ENCODE measurements at regions not wholly inside any gene's neighbourhood (a gene's known extent, or its start where the extent isn't known, plus 50 kb on each side); places are given as distances from the start of the nearest gene placed in this dataset.

- no peak overlapping the region for H3K27ac Mint-ChIP-seq (ENCODE audit: unreplicated experiment)
- no peak for DNase-seq
- H3K4me3 Mint-ChIP-seq (ENCODE audit: unreplicated experiment), result no peak overlapping the region
- H3K27me3 Mint-ChIP-seq (ENCODE audit: unreplicated experiment), result peaks cover 2% of the 10 kb centered on the region
- peaks cover 11% of the 10 kb centered on the region for H3K4me1 Mint-ChIP-seq (ENCODE audit: low read depth, unreplicated experiment)
- no peak for TF ChIP-seq CTCF (IDR thresholded peaks at IDR 0.05; ENCODE audit: partially characterized antibody, unreplicated experiment)
- no peaks in the 10 kb centered on the region for H3K36me3 Mint-ChIP-seq (ENCODE audit: unreplicated experiment)
- peaks cover 2% of the 10 kb centered on the region for H3K9me3 Mint-ChIP-seq (ENCODE audit: unreplicated experiment)
Measured at GRCh38 chr5:125283372-125283771, 536.9 kb upstream of the ZNF608 start.

GRCh38 chr5:125286271-125286670 lies 539.8 kb upstream of the ZNF608 start:
- peaks cover 14% of the 10 kb centered on the region for H3K4me1 Mint-ChIP-seq (ENCODE audit: low read depth, unreplicated experiment)
- H3K27ac Mint-ChIP-seq (ENCODE audit: unreplicated experiment), result peak overlapping the region; percentile 48
- no peak for DNase-seq
- no peaks in the 10 kb centered on the region for H3K36me3 Mint-ChIP-seq (ENCODE audit: unreplicated experiment)
- peaks cover 5% of the 10 kb centered on the region for H3K9me3 Mint-ChIP-seq (ENCODE audit: unreplicated experiment)
- no peak overlapping the region for H3K4me3 Mint-ChIP-seq (ENCODE audit: unreplicated experiment)
- TF ChIP-seq CTCF (IDR thresholded peaks at IDR 0.05; ENCODE audit: partially characterized antibody, unreplicated experiment), result no peak
- H3K27me3 Mint-ChIP-seq (ENCODE audit: unreplicated experiment), result peaks cover 4% of the 10 kb centered on the region

DNA sequence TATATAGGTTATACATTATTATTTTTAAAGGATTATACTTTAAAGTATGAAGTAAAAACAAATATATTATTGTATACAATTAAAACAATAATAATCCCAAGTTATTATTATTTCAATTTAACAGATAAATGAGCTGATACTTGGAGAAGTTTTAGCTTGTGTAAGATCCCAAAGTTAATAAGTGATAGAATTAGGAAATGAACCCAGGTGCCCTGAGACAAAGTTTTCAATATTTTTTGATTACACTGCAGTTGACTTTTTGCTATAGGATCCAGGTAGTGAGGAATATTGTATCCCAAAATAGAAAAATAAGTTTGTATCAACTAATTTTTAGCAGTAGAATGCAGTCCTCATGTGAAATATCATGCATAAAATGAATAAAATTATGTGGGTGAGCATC lies 543.2 kb upstream of the ZNF608 start:
- H3K4me1 Mint-ChIP-seq (ENCODE audit: low read depth, unreplicated experiment), result peaks cover 14% of the 10 kb centered on the region
- peaks cover 4% of the 10 kb centered on the region for H3K27me3 Mint-ChIP-seq (ENCODE audit: unreplicated experiment)
- no peak overlapping the region for H3K27ac Mint-ChIP-seq (ENCODE audit: unreplicated experiment)
- H3K9me3 Mint-ChIP-seq (ENCODE audit: unreplicated experiment), result peaks cover 5% of the 10 kb centered on the region
- no peak for DNase-seq
- H3K4me3 Mint-ChIP-seq (ENCODE audit: unreplicated experiment), result no peak overlapping the region
- no peak for TF ChIP-seq CTCF (IDR thresholded peaks at IDR 0.05; ENCODE audit: partially characterized antibody, unreplicated experiment)
- no peaks in the 10 kb centered on the region for H3K36me3 Mint-ChIP-seq (ENCODE audit: unreplicated experiment)

- H3K9me3 Mint-ChIP-seq (ENCODE audit: unreplicated experiment), result peaks cover 5% of the 10 kb centered on the region
- peaks cover 14% of the 10 kb centered on the region for H3K4me1 Mint-ChIP-seq (ENCODE audit: low read depth, unreplicated experiment)
- H3K4me3 Mint-ChIP-seq (ENCODE audit: unreplicated experiment), result no peak overlapping the region
- H3K27ac Mint-ChIP-seq (ENCODE audit: unreplicated experiment), result no peak overlapping the region
- no peaks in the 10 kb centered on the region for H3K36me3 Mint-ChIP-seq (ENCODE audit: unreplicated experiment)
- H3K27me3 Mint-ChIP-seq (ENCODE audit: unreplicated experiment), result peaks cover 4% of the 10 kb centered on the region
- no peak for TF ChIP-seq CTCF (IDR thresholded peaks at IDR 0.05; ENCODE audit: partially characterized antibody, unreplicated experiment)
- DNase-seq, result no peak
Measured at GRCh38 chr5:125290935-125291334, 544.5 kb upstream of the ZNF608 start.

- no peaks in the 10 kb centered on the region for H3K36me3 Mint-ChIP-seq (ENCODE audit: unreplicated experiment)
- TF ChIP-seq CTCF (IDR thresholded peaks at IDR 0.05; ENCODE audit: partially characterized antibody, unreplicated experiment), result no peak
- H3K4me3 Mint-ChIP-seq (ENCODE audit: unreplicated experiment), result no peak overlapping the region
- H3K27me3 Mint-ChIP-seq (ENCODE audit: unreplicated experiment), result peaks cover 2% of the 10 kb centered on the region
- no peak overlapping the region for H3K27ac Mint-ChIP-seq (ENCODE audit: unreplicated experiment)
- DNase-seq, result no peak
- H3K4me1 Mint-ChIP-seq (ENCODE audit: low read depth, unreplicated experiment), result peaks cover 10% of the 10 kb centered on the region
- H3K9me3 Mint-ChIP-seq (ENCODE audit: unreplicated experiment), result peaks cover 2% of the 10 kb centered on the region
Measured at GRCh38 chr5:125291447-125291846, 545.0 kb upstream of the ZNF608 start.

Measured in glutamatergic neuron (in vitro differentiated cells).